ENCODE measurements at regions not wholly inside any gene's neighbourhood (a gene's known extent, or its start where the extent isn't known, plus 50 kb on each side); places are given as distances from the start of the nearest gene placed in this dataset.
"Not testable (repeated sequence)": the region's sequence is repeated elsewhere in the genome, so short reads cannot be mapped to it uniquely, and the experiment has no call there.

GRCh38 chr22:38375784-38376183, 58.6 kb upstream of the CSNK1E start:
- DNase-seq = not testable (repeated sequence)

GRCh38 chr22:38375005-38375404, 57.8 kb upstream of the CSNK1E start:
- not testable (repeated sequence) for DNase-seq

- DNase-seq = not testable (repeated sequence)
These were observed 57.2 kb upstream of the CSNK1E start for GRCh38 chr22:38374433-38374831.

GRCh38 chr22:38373783-38374432, 56.7 kb upstream of the CSNK1E start:
- DNase-seq = peak; percentile 66

- DNase-seq = not testable (repeated sequence)
These were observed 55.4 kb upstream of the CSNK1E start for GRCh38 chr22:38372665-38373064.

GRCh38 chr22:38370490-38370889, 53.3 kb upstream of the CSNK1E start:
- not testable (repeated sequence) for DNase-seq

- not testable (repeated sequence) for DNase-seq
These were observed 51.9 kb upstream of the CSNK1E start for GRCh38 chr22:38369132-38369531.

Data from activated effector memory CD4-positive, alpha-beta T cell treated with anti-CD3 and anti-CD28 coated beads, Interleukin-2, amount 50 U/mL, for 16 hours (primary cell).